PC-3 (cell line): ENCODE measurements at regions not wholly inside any gene's neighbourhood (a gene's known extent, or its start where the extent isn't known, plus 50 kb on each side); places are given as distances from the start of the nearest gene placed in this dataset.
"Not testable (repeated sequence)": the region's sequence is repeated elsewhere in the genome, so short reads cannot be mapped to it uniquely, and the experiment has no call there.

ENCODE experiments used
- EZH2phosphoT487 ChIP-seq: fragments of 300-600 bp; sonication (generic); IDR thresholded peaks from 2 replicates; pipeline ENCODE4 v1.6.1; 2018; ENCODE audit warnings: mild to moderate bottlenecking, antibody characterized with exemption, low read length, borderline replicate concordance
- TF ChIP-seq, protein P1 (sequence below): fragments of 300-600 bp; sonication (generic); conservative IDR thresholded peaks from 2 replicates; pipeline ENCODE4 v1.5.1; 2017; ENCODE audit warnings: antibody characterized with exemption, low read depth, mild to moderate bottlenecking, low read length

- TF ChIP-seq, protein P1, sequence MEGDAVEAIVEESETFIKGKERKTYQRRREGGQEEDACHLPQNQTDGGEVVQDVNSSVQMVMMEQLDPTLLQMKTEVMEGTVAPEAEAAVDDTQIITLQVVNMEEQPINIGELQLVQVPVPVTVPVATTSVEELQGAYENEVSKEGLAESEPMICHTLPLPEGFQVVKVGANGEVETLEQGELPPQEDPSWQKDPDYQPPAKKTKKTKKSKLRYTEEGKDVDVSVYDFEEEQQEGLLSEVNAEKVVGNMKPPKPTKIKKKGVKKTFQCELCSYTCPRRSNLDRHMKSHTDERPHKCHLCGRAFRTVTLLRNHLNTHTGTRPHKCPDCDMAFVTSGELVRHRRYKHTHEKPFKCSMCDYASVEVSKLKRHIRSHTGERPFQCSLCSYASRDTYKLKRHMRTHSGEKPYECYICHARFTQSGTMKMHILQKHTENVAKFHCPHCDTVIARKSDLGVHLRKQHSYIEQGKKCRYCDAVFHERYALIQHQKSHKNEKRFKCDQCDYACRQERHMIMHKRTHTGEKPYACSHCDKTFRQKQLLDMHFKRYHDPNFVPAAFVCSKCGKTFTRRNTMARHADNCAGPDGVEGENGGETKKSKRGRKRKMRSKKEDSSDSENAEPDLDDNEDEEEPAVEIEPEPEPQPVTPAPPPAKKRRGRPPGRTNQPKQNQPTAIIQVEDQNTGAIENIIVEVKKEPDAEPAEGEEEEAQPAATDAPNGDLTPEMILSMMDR: not testable (repeated sequence)
- not testable (repeated sequence) for TF ChIP-seq EZH2phosphoT487
Measured at GRCh38 chr20:19879874-19880255, 121.8 kb downstream of the RIN2 start.
